Heart left ventricle (tissue), 16 donors: ENCODE measurements at regions not wholly inside any gene's neighbourhood (a gene's known extent, or its start where the extent isn't known, plus 50 kb on each side); places are given as distances from the start of the nearest gene placed in this dataset.

Experiments
- ATAC-seq, 4 donors: fragments of 200-7000 bp; cut with Tn5 transposase; one replicate each; pipeline ENCODE4 v1.9.1; 2020 to 2022; ENCODE audit warnings: moderate library complexity in 4 of 4, mild to moderate bottlenecking in 3 of 4, moderate number of reproducible peaks in 1 of 4
- DNase-seq, 5 donors: peaks; one replicate each; pipeline ENCODE4 v3.0.0-alpha.2; 2020
- H3K27ac ChIP-seq, 12 donors: fragments of 200-600 bp; sonication (generic) in 4 of 12; one replicate each; pipeline versions ENCODE4 v1.5.0 to v1.8.0; 2016 to 2022; ENCODE audit warnings: mild to moderate bottlenecking in 2 of 12
- H3K27me3 ChIP-seq, 9 donors: fragments of 200-600 bp; sonication (generic) in 2 of 9; one replicate each; pipeline versions ENCODE4 v1.5.1 to v1.8.0; 2016 to 2022; ENCODE audit warnings: mild to moderate bottlenecking in 3 of 9
- H3K36me3 ChIP-seq, 9 donors: fragments of 200-600 bp; sonication (generic) in 2 of 9; one replicate each; pipeline versions ENCODE4 v1.5.0 to v1.8.0; 2018 to 2022; ENCODE audit warnings: mild to moderate bottlenecking in 2 of 9
- H3K4me1 ChIP-seq, 12 donors: fragments of 200-600 bp; sonication (generic) in 4 of 12; one replicate each; pipeline versions ENCODE4 v1.5.0 to v1.8.0; 2016 to 2022; ENCODE audit warnings: mild to moderate bottlenecking in 3 of 12
- H3K4me3 ChIP-seq, 12 donors: fragments of 200-600 bp; sonication (generic) in 4 of 12; one replicate each; pipeline versions ENCODE4 v1.5.0 to v1.8.0; 2017 to 2022; ENCODE audit warnings: mild to moderate bottlenecking in 9 of 12, moderate library complexity in 4 of 12
- H3K9me3 ChIP-seq, 12 donors: fragments of 200-600 bp; sonication (generic) in 4 of 12; one replicate each; pipeline versions ENCODE4 v1.5.0 to v1.8.0; 2016 to 2022; ENCODE audit warnings: mild to moderate bottlenecking in 1 of 12
- POLR2A ChIP-seq, 2 donors: fragments of 450-650 bp; IDR thresholded peaks; one replicate each; pipeline ENCODE4 v1.6.1; 2017; ENCODE audit warnings: antibody characterized with exemption in 2 of 2, mild to moderate bottlenecking in 2 of 2, moderate library complexity in 2 of 2
- WGBS, 4 donors: extraction: QIAGEN DNeasy Blood & Tissue Kit in 2 of 4; methylation state at CpG; one replicate each; pipeline versions ENCODE4 v1.1.5 to v1.1.7; 2013 to 2018; 5-methylcytosine and 5-hydroxymethylcytosine counted together
- intact Hi-C, 10 donors: fragments of 100-400 bp; cut with DNase I; formaldehyde crosslinking; loops; one replicate each; pipeline versions ENCODE4 v1.11.1 to v1.14.2; 2022
- TF ChIP-seq, protein P1 (sequence below), 12 donors: fragments of 200-600 bp; sonication (generic) in 4 of 12; IDR thresholded peaks; one replicate each; pipeline versions ENCODE4 v1.5.0 to v1.8.0; 2018 to 2022; ENCODE audit warnings: antibody characterized with exemption in 12 of 12, mild to moderate bottlenecking in 5 of 12
- donor health status: ischemic (EF 13 %, LVEDD 7.1; RV severe dilation, severe dysfunction).
- donor health status: healthy with polysubstance abuse.
- donor health status: DM: no; HTN: yes; CAD: no.
- donor health status: DM: no; HTN: no; CAD: no.
- donor health status: ischemic (EF 25% LVEDD 6.9; RV normal size, moderate dysfunction).
- donor health status: ischemic (EF 25% LVEDD 5.7; RV mildly dilated, moderate dysfunction).
- donor health status: healthy.
- donor health status: DM: yes; HTN: yes; CAD: no.
- donor health status: ischemic (EF 35%, LVEDD 5.7; RV mildly dilated, moderate dysfunction).
- donor health status: nonischemic (EF 11% LVEDD 7.7; RV severe dilation, severe dysfunction).
- donor health status: DM: yes; HTN: yes; CAD: no.
- donor health status: PGD.
- donor health status: ischemic (EF 29% LVEDD 5.4; RV normal size, mild dysfunction).
- donor health status: nonischemic (EF 23%, LVEDD 6.1; RV moderate dilation, normal function).

DNA sequence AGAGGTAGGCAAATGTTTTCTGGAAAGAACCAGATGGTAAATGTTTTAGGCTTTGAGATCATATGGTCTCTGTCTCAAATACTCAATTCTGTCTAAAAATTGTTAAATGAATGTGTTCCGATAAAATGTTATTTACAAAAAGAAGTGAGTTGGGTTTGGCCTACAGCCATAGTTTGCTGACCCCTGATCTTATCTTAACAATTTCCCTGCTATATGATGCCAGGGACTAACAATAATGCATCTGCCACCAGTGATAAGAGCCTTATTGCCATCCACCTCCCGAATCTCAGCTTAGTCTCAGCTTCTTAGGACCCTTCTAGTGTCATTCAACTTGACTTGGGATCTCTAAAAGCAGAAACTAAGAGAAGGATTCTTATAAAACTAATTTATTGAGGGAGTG is 208.5 kb upstream of the ADGRL2 start:
- WGBS, 4 donors: 78 to 89% (median 83%) methylated on average over 2 of the region's 2 CpGs

DNA sequence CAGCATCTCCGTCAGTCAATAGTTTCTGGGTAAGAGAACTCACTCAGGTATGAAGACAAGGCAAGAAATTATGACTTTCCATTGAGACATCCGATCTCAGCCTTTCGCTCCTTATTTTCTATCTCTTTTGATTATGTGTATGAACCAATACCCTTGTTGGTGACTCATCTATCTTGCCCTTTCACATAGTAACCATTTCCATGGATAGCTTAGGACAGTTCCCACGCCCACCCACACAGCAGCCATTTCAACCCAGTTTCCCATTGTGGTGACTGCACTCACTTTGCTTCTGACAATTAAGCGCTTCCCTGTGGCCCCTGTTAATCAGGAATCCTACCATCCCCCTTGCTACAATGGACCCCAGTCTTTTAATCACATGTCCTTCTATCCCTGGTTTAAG is 210.6 kb upstream of the ADGRL2 start:
- Histone ChIP-seq H3K27me3 (no peaks in the 10 kb centered on the region), H3K4me3 (no peak overlapping the region), H3K9me3 (no peaks in the 10 kb centered on the region), H3K36me3 (no peaks in the 10 kb centered on the region), H3K4me1 (peaks cover 0 to 9% (median 0%) of the 10 kb centered on the region in 12 donors), H3K27ac (no peak overlapping the region)
- intact Hi-C loops: no loop called here
- DNase-seq: no peak
- 59 to 89% (median 78%) methylated on average over 5 of the region's 5 CpGs for WGBS, 4 donors
- TF ChIP-seq, protein P1, sequence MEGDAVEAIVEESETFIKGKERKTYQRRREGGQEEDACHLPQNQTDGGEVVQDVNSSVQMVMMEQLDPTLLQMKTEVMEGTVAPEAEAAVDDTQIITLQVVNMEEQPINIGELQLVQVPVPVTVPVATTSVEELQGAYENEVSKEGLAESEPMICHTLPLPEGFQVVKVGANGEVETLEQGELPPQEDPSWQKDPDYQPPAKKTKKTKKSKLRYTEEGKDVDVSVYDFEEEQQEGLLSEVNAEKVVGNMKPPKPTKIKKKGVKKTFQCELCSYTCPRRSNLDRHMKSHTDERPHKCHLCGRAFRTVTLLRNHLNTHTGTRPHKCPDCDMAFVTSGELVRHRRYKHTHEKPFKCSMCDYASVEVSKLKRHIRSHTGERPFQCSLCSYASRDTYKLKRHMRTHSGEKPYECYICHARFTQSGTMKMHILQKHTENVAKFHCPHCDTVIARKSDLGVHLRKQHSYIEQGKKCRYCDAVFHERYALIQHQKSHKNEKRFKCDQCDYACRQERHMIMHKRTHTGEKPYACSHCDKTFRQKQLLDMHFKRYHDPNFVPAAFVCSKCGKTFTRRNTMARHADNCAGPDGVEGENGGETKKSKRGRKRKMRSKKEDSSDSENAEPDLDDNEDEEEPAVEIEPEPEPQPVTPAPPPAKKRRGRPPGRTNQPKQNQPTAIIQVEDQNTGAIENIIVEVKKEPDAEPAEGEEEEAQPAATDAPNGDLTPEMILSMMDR (IDR thresholded peaks at IDR 0.05): no peak
- no peak for TF ChIP-seq POLR2A (IDR thresholded peaks at IDR 0.05)
- no peak for ATAC-seq

More for the DNA sequence above, 208.5 kb upstream of the ADGRL2 start:
- Histone ChIP-seq H3K27me3 (no peaks in the 10 kb centered on the region), H3K27ac (no peak overlapping the region), H3K9me3 (no peaks in the 10 kb centered on the region), H3K4me1 (peaks cover 0 to 9% (median 0%) of the 10 kb centered on the region in 12 donors), H3K36me3 (no peaks in the 10 kb centered on the region), H3K4me3 (no peak overlapping the region)
- intact Hi-C loops: no loop called here
- DNase-seq (no peak), ATAC-seq (no peak)
- TF ChIP-seq POLR2A (IDR thresholded peaks at IDR 0.05): no peak
- TF ChIP-seq, protein P1 (IDR thresholded peaks at IDR 0.05): no peak

DNA sequence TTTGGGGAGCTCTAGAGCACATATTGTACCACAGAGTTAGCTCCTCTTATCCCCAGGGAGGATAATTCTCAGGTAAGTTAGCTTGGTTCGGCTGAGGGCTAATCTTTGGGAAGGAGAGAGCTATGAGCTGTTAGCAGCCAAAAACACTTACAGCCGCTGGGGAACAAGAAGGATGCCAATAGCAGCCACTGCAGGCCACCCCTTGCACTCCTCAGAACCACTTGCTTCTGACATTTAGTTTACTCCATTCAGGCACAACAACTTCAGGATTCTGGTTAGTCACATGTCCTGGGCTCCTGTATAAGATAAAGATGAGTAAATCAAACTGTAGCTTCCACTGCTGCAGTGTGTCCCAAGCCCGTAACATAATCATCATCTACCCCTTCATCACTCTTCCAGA is 212.6 kb upstream of the ADGRL2 start:
- no peak for TF ChIP-seq POLR2A (IDR thresholded peaks at IDR 0.05)
- TF ChIP-seq, protein P1 (IDR thresholded peaks at IDR 0.05): no peak
- peak in 2 of 4 donors; percentile 50 to 75 for ATAC-seq
- H3K36me3 ChIP-seq: no peaks in the 10 kb centered on the region

DNA sequence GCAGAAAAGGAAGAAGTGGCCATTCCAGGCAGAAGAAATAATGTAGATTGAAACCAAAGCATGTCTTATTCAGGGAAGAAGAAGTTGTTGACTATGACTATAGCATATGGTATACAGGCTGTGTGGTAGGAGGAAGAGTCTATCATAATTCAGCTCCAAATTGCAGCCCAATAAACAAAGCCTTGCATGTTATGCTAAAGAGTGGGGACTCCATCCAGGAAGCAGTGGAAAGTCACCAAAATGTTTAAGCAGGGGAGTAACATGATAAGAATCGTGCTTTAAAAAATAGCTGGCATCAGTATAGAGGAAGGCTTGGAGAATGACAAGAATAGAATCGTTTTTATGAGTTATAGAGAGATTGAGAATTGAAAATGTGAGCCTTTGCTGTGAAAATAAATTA is 213.3 kb upstream of the ADGRL2 start:
- Histone ChIP-seq H3K4me3 (no peak overlapping the region), H3K27me3 (no peaks in the 10 kb centered on the region), H3K9me3 (no peaks in the 10 kb centered on the region), H3K4me1 (peaks cover 0 to 9% (median 0%) of the 10 kb centered on the region in 12 donors), H3K36me3 (no peaks in the 10 kb centered on the region), H3K27ac (no peak overlapping the region)
- no peak for TF ChIP-seq POLR2A (IDR thresholded peaks at IDR 0.05)
- TF ChIP-seq, protein P1 (IDR thresholded peaks at IDR 0.05): no peak
- 36 to 53% (median 40%) methylated on average over 2 of the region's 2 CpGs for WGBS, 4 donors
- ATAC-seq (no peak), DNase-seq (no peak)
- intact Hi-C loops: no loop called here

More for the DNA sequence above, 212.6 kb upstream of the ADGRL2 start:
- Histone ChIP-seq H3K9me3 (no peaks in the 10 kb centered on the region), H3K4me1 (peaks cover 0 to 9% (median 0%) of the 10 kb centered on the region in 12 donors), H3K27ac (no peak overlapping the region), H3K27me3 (no peaks in the 10 kb centered on the region), H3K4me3 (no peak overlapping the region)
- intact Hi-C loops: no loop called here
- DNase-seq: no peak
- 50 to 74% (median 66%) methylated on average over 3 of the region's 3 CpGs for WGBS, 4 donors
